Gastrocnemius medialis (tissue), 4 donors: ENCODE measurements at regions not wholly inside any gene's neighbourhood (a gene's known extent, or its start where the extent isn't known, plus 50 kb on each side); places are given as distances from the start of the nearest gene placed in this dataset.

Experiments used
- CTCF ChIP-seq, 5 experiments: fragments of 450-650 bp in 3 of 5; fragments of 200-600 bp in 2 of 5; sonication (generic) in 2 of 5; IDR thresholded peaks in 4 of 5; conservative IDR thresholded peaks in 1 of 5; 1 replicate in 4 of 5; 2 replicates in 1 of 5; pipeline ENCODE4 v1.5.1; 2016 to 2019; ENCODE audit warnings: antibody characterized with exemption in 5 of 5, mild to moderate bottlenecking in 3 of 5, moderate library complexity in 3 of 5
- POLR2A ChIP-seq, 2 donors: fragments of 450-650 bp; IDR thresholded peaks; one replicate each; pipeline ENCODE4 v1.6.1; 2017; ENCODE audit warnings: antibody characterized with exemption in 2 of 2, mild to moderate bottlenecking in 2 of 2, moderate library complexity in 2 of 2

- no peak for TF ChIP-seq POLR2A (IDR thresholded peaks at IDR 0.05)
- no peak for TF ChIP-seq CTCF (IDR thresholded peaks at IDR 0.05 in 4 of 5, conservative IDR thresholded peaks at IDR 0.05 in 1 of 5)
Measured at GRCh38 chr14:40413136-40413535, 980.9 kb upstream of the FBXO33 start.
